KMS-11 (cell line): ENCODE measurements at regions not wholly inside any gene's neighbourhood (a gene's known extent, or its start where the extent isn't known, plus 50 kb on each side); places are given as distances from the start of the nearest gene placed in this dataset.
"Not testable (repeated sequence)": the region's sequence is repeated elsewhere in the genome, so short reads cannot be mapped to it uniquely, and the experiment has no call there.

Source experiments
- H2AFZ ChIP-seq: fragments of 200-600 bp; sonication (generic); 2 replicates; pipeline ENCODE4 v1.6.1; 2016; ENCODE audit warnings: antibody characterized with exemption, mixed run types, low read depth
- H3K27ac ChIP-seq: fragments of 200-600 bp; sonication (generic); 2 replicates; pipeline ENCODE4 v1.6.1; 2016; ENCODE audit warnings: mild to moderate bottlenecking, mixed run types
- H3K27me3 ChIP-seq: fragments of 200-600 bp; sonication (generic); 2 replicates; pipeline ENCODE4 v1.6.1; 2017; ENCODE audit warnings: mild to moderate bottlenecking, low read depth, mixed run types, moderate library complexity; ENCODE audit not compliant: insufficient read depth
- H3K36me3 ChIP-seq: fragments of 200-600 bp; sonication (generic); 2 replicates; pipeline ENCODE4 v1.6.1; 2017; ENCODE audit warnings: mild to moderate bottlenecking, mixed run types; ENCODE audit not compliant: insufficient read depth
- H3K4me1 ChIP-seq: fragments of 200-600 bp; sonication (generic); 2 replicates; pipeline ENCODE4 v1.6.1; 2016; ENCODE audit warnings: mild to moderate bottlenecking, low read depth, mixed run types; ENCODE audit not compliant: poor library complexity, severe bottlenecking
- H3K4me2 ChIP-seq: fragments of 200-600 bp; sonication (generic); 2 replicates; pipeline ENCODE4 v1.7.0; 2016; ENCODE audit warnings: mild to moderate bottlenecking, mixed run types
- H3K4me3 ChIP-seq: fragments of 200-600 bp; sonication (generic); IDR thresholded peaks from 2 replicates; pipeline ENCODE4 v1.6.1; 2017; ENCODE audit warnings: low read depth, low read length, mixed read lengths; ENCODE audit not compliant: insufficient read depth
- H3K79me2 ChIP-seq: fragments of 200-600 bp; sonication (generic); 2 replicates; pipeline ENCODE4 v1.6.1; 2016; ENCODE audit warnings: low read depth, mixed run types; ENCODE audit not compliant: insufficient read depth
- H3K9ac ChIP-seq: fragments of 200-600 bp; sonication (generic); 2 replicates; pipeline ENCODE4 v1.6.1; 2016; ENCODE audit warnings: mild to moderate bottlenecking, mixed run types
- H4K20me1 ChIP-seq: fragments of 200-600 bp; sonication (generic); 2 replicates; pipeline ENCODE4 v1.6.1; 2016; ENCODE audit warnings: mild to moderate bottlenecking, mixed run types; ENCODE audit not compliant: insufficient read depth
- TF ChIP-seq, protein P1 (sequence below): fragments of 200-600 bp; sonication (generic); conservative IDR thresholded peaks from 2 replicates; pipeline ENCODE4 v1.6.1; 2017; ENCODE audit warnings: low read depth, mild to moderate bottlenecking, antibody characterized with exemption, low read length, moderate library complexity, mixed read lengths

GRCh38 chrX:122135070-122135469, 1049.0 kb upstream of the GRIA3 start:
- Histone ChIP-seq H3K9ac (no peak overlapping the region), H2AFZ (no peak overlapping the region), H3K27me3 (no peaks in the 10 kb centered on the region), H3K4me1 (no peaks in the 10 kb centered on the region), H3K4me2 (no peak overlapping the region), H3K79me2 (no peaks in the 10 kb centered on the region), H3K27ac (no peak overlapping the region), H4K20me1 (no peaks in the 10 kb centered on the region), H3K36me3 (no peaks in the 10 kb centered on the region), H3K4me3 (no peak overlapping the region)
- TF ChIP-seq, protein P1, sequence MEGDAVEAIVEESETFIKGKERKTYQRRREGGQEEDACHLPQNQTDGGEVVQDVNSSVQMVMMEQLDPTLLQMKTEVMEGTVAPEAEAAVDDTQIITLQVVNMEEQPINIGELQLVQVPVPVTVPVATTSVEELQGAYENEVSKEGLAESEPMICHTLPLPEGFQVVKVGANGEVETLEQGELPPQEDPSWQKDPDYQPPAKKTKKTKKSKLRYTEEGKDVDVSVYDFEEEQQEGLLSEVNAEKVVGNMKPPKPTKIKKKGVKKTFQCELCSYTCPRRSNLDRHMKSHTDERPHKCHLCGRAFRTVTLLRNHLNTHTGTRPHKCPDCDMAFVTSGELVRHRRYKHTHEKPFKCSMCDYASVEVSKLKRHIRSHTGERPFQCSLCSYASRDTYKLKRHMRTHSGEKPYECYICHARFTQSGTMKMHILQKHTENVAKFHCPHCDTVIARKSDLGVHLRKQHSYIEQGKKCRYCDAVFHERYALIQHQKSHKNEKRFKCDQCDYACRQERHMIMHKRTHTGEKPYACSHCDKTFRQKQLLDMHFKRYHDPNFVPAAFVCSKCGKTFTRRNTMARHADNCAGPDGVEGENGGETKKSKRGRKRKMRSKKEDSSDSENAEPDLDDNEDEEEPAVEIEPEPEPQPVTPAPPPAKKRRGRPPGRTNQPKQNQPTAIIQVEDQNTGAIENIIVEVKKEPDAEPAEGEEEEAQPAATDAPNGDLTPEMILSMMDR, result no peak

GRCh38 chrX:122140219-122140618, 1043.9 kb upstream of the GRIA3 start:
- H3K4me3 ChIP-seq, H3K36me3 ChIP-seq, H3K27ac ChIP-seq, H4K20me1 ChIP-seq, H3K9ac ChIP-seq, H3K4me2 ChIP-seq, H3K27me3 ChIP-seq, H3K79me2 ChIP-seq, H3K4me1 ChIP-seq, H2AFZ ChIP-seq: not testable (repeated sequence)

GRCh38 chrX:122154019-122154418, 1030.1 kb upstream of the GRIA3 start:
- no peaks in the 10 kb centered on the region for H3K4me1 ChIP-seq
- no peaks in the 10 kb centered on the region for H3K79me2 ChIP-seq
- TF ChIP-seq, protein P1, result no peak
- H3K27me3 ChIP-seq, result no peaks in the 10 kb centered on the region
- no peaks in the 10 kb centered on the region for H3K36me3 ChIP-seq
- H3K27ac ChIP-seq, result no peak overlapping the region
- no peak overlapping the region for H2AFZ ChIP-seq
- no peak overlapping the region for H3K4me3 ChIP-seq
- H3K4me2 ChIP-seq, result no peak overlapping the region
- H4K20me1 ChIP-seq, result no peaks in the 10 kb centered on the region
- no peak overlapping the region for H3K9ac ChIP-seq

DNA sequence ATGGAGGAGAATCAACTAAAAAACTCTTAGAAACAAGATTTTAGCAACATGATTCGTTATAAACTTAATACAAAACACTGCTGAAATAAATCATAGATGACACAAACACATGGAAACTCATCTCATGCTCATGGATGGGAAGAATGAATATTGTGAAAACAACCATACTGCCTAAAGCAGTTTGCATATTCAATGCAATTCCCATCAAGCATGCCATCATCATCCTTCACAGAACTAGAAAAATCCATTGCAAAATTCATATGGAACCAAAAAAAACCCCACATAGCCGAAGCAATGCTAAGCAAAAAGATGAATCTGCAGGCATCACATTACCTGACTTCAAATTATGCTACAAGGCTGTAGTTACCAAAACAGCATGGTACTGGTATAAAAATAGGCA, 1015.8 kb upstream of the GRIA3 start:
- Histone ChIP-seq H4K20me1 (no peaks in the 10 kb centered on the region), H3K27me3 (no peaks in the 10 kb centered on the region), H3K4me2 (no peak overlapping the region)

GRCh38 chrX:122184791-122185190, 999.3 kb upstream of the GRIA3 start:
- no peak overlapping the region for H3K27ac ChIP-seq
- H3K4me3 ChIP-seq, result no peak overlapping the region
- no peaks in the 10 kb centered on the region for H3K36me3 ChIP-seq
- H3K27me3 ChIP-seq, result no peaks in the 10 kb centered on the region
- H2AFZ ChIP-seq, result no peak overlapping the region
- H3K79me2 ChIP-seq, result no peaks in the 10 kb centered on the region
- TF ChIP-seq, protein P1, result no peak
- no peak overlapping the region for H3K9ac ChIP-seq
- H3K4me1 ChIP-seq, result no peaks in the 10 kb centered on the region
- H3K4me2 ChIP-seq, result no peak overlapping the region
- H4K20me1 ChIP-seq, result no peaks in the 10 kb centered on the region

More for the DNA sequence above, 1015.8 kb upstream of the GRIA3 start:
- Histone ChIP-seq H3K4me3 (no peak overlapping the region), H3K36me3 (no peaks in the 10 kb centered on the region), H3K4me1 (no peaks in the 10 kb centered on the region), H3K9ac (no peak overlapping the region), H3K79me2 (no peaks in the 10 kb centered on the region), H2AFZ (no peak overlapping the region), H3K27ac (no peak overlapping the region)
- TF ChIP-seq, protein P1, result no peak
